ENCODE measurements at regions not wholly inside any gene's neighbourhood (a gene's known extent, or its start where the extent isn't known, plus 50 kb on each side); places are given as distances from the start of the nearest gene placed in this dataset.

- ATAC-seq: no peak
Observed at GRCh38 chr9:134590240-134591081, 51.1 kb upstream of the COL5A1 start.

- ATAC-seq: no peak
Observed at GRCh38 chr9:134591082-134591571, 50.5 kb upstream of the COL5A1 start.

- ATAC-seq: no peak
Observed at GRCh38 chr9:134591573-134591981, 50.0 kb upstream of the COL5A1 start.
